Body of pancreas (tissue), 4 donors: ENCODE measurements at regions not wholly inside any gene's neighbourhood (a gene's known extent, or its start where the extent isn't known, plus 50 kb on each side); places are given as distances from the start of the nearest gene placed in this dataset.

Source experiments
- ATAC-seq: fragments of 150-250 bp; one replicate; pipeline ENCODE4 v1.9.1; 2016
- DNase-seq, 4 donors: peaks; one replicate each; pipeline ENCODE4 v3.0.0-alpha.2; 2019
- H3K27ac ChIP-seq, 4 donors: fragments of 200-600 bp; sonication (generic); 1 replicate in 3 of 4; 2 replicates in 1 of 4; pipeline versions ENCODE4 v1.5.1 to v1.6.1; 2016 to 2019; ENCODE audit warnings: mild to moderate bottlenecking in 1 of 4, mixed read lengths in 1 of 4, moderate library complexity in 1 of 4
- H3K27me3 ChIP-seq, 2 donors: fragments of 200-600 bp; sonication (generic); one replicate each; pipeline ENCODE4 v1.6.0; 2016; ENCODE audit warnings: mild to moderate bottlenecking in 1 of 2
- H3K36me3 ChIP-seq, 2 donors: fragments of 200-600 bp; sonication (generic); replicated peaks in 1 of 2; 2 replicates each; pipeline ENCODE4 v1.5.1; 2016; ENCODE audit warnings: low read depth in 2 of 2; ENCODE audit not compliant: insufficient read depth in 1 of 2
- H3K4me1 ChIP-seq: fragments of 200-600 bp; sonication (generic); one replicate; pipeline ENCODE4 v1.6.0; 2016
- H3K4me3 ChIP-seq, 2 donors: fragments of 200-600 bp; sonication (generic); 1 replicate in 1 of 2; 2 replicates in 1 of 2; pipeline ENCODE4 v1.5.1; 2016 to 2019
- H3K9me3 ChIP-seq, 3 donors: fragments of 200-600 bp; sonication (generic); 1 replicate in 2 of 3; 2 replicates in 1 of 3; pipeline ENCODE4 v1.5.1; 2016
- POLR2A ChIP-seq, 3 donors: fragments of 450-650 bp; IDR thresholded peaks; one replicate each; pipeline ENCODE4 v1.6.1; 2016; ENCODE audit warnings: antibody characterized with exemption in 3 of 3, mild to moderate bottlenecking in 2 of 3
- WGBS, 2 donors: methylation state at CpG; one replicate each; pipeline ENCODE4 v1.1.5; 2017; 5-methylcytosine and 5-hydroxymethylcytosine counted together
- intact Hi-C: fragments of 100-400 bp; cut with DNase I; formaldehyde crosslinking; loops from one replicate; pipeline ENCODE4 v1.15.1; 2023
- TF ChIP-seq, protein P1 (sequence below), 7 experiments: fragments of 450-650 bp in 4 of 7; fragments of 200-600 bp in 3 of 7; sonication (generic) in 3 of 7; IDR thresholded peaks; one replicate each; pipeline ENCODE4 v1.5.1; 2016 to 2019; ENCODE audit warnings: antibody characterized with exemption in 7 of 7

- DNase-seq, result no peak
- TF ChIP-seq, protein P1, sequence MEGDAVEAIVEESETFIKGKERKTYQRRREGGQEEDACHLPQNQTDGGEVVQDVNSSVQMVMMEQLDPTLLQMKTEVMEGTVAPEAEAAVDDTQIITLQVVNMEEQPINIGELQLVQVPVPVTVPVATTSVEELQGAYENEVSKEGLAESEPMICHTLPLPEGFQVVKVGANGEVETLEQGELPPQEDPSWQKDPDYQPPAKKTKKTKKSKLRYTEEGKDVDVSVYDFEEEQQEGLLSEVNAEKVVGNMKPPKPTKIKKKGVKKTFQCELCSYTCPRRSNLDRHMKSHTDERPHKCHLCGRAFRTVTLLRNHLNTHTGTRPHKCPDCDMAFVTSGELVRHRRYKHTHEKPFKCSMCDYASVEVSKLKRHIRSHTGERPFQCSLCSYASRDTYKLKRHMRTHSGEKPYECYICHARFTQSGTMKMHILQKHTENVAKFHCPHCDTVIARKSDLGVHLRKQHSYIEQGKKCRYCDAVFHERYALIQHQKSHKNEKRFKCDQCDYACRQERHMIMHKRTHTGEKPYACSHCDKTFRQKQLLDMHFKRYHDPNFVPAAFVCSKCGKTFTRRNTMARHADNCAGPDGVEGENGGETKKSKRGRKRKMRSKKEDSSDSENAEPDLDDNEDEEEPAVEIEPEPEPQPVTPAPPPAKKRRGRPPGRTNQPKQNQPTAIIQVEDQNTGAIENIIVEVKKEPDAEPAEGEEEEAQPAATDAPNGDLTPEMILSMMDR (IDR thresholded peaks at IDR 0.05), result no peak
These were observed 567.4 kb downstream of the INHBA start for GRCh38 chr7:41135511-41135910.

DNA sequence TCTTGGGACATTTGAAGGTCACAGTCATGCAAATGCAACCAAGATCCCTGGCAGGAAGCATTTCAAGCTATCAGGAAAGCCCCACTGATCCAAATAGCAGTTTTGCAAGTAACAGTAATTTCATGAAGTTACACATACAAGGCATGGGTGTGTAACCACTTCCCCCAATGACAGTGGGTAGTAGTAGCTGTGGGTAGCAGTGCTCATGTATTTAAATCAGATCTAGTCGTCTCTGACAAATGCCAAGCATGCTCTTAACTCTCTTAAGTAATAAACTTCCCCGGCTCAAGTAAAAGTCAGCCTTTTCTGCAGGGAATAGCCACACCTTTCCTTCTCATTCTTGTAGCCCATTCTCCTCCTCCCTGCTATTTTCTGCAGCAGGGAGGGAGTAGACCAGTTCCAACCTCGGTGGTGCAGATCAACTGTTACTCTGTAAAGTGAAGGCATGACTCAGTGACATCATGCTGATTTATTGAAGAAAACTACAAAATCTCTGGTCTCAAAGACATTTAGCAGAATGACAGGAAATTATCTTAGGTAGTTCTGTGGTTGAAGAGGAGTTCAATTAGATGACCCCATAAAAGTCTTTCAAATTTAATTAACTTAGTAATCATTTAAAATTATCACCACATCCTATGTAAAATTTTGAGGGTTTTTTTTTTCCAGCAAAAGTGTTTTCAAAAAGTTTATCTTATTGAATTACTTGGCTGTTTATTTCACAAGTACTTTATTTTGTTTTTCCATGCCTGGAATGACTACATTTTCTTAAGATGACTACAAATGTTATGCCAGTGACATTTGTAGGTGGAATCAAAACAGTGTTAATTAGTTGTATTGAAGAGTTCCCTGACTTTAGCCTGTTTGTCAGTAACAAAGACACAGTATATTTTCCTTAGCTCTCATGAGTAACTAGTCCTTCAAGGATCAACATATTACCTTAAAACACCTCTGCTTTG is 568.3 kb downstream of the INHBA start:
- H3K4me3 ChIP-seq, result no peak overlapping the region
- no peaks in the 10 kb centered on the region for H3K36me3 ChIP-seq
- no peaks in the 10 kb centered on the region for H3K4me1 ChIP-seq
- DNase-seq (no peak), ATAC-seq (no peak)
- no peak for TF ChIP-seq POLR2A (IDR thresholded peaks at IDR 0.05)
- TF ChIP-seq, protein P1 (IDR thresholded peaks at IDR 0.05), result no peak
- H3K9me3 ChIP-seq, result no peaks in the 10 kb centered on the region
- no peaks in the 10 kb centered on the region for H3K27me3 ChIP-seq
- intact Hi-C loops, result no loop called here
- WGBS, 2 donors, result 34 to 43% methylated on average over 3 of the region's 3 CpGs
- no peak overlapping the region for H3K27ac ChIP-seq

More at GRCh38 chr7:41135511-41135910, 567.4 kb downstream of the INHBA start:
- Histone ChIP-seq H3K4me3 (no peak overlapping the region), H3K9me3 (no peaks in the 10 kb centered on the region), H3K4me1 (no peaks in the 10 kb centered on the region), H3K36me3 (no peaks in the 10 kb centered on the region), H3K27ac (no peak overlapping the region), H3K27me3 (no peaks in the 10 kb centered on the region)
- WGBS, 2 donors, result 77 to 81% methylated on average over 5 to 6 of the region's 6 CpGs
- ATAC-seq, result no peak
- intact Hi-C loops, result no loop called here

- intact Hi-C loops, result no loop called here
- Histone ChIP-seq H3K9me3 (no peaks in the 10 kb centered on the region), H3K27me3 (no peaks in the 10 kb centered on the region), H3K36me3 (no peaks in the 10 kb centered on the region), H3K4me1 (no peaks in the 10 kb centered on the region), H3K4me3 (no peak overlapping the region), H3K27ac (no peak overlapping the region)
- TF ChIP-seq, protein P1 (IDR thresholded peaks at IDR 0.05), result no peak
- no peak for TF ChIP-seq POLR2A (IDR thresholded peaks at IDR 0.05)
- ATAC-seq (no peak), DNase-seq (no peak)
- 59 to 67% methylated on average over 10 of the region's 10 CpGs for WGBS, 2 donors
These were observed 569.1 kb downstream of the INHBA start for GRCh38 chr7:41133690-41134299.

DNA sequence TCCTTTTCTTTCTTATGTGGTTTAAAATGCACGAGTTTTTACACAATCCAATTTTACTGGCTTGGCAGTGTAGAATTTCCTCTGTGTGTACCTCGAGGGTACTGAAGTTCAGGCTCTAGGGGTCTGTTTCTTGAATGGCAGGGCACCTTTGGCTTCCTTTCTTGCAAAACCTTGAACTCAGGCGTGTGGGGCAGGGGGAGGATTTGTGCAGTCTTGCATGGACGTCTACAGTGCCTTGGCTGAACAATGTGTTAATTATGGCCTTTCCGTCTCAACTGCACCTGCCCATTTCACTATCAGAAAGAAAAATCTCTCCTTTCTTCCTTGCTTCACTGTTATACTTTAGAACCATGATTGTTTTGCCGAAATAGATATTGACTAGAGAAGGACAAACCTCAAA is 570.9 kb downstream of the INHBA start:
- no peaks in the 10 kb centered on the region for H3K9me3 ChIP-seq
- no peak overlapping the region for H3K4me3 ChIP-seq
- DNase-seq, result no peak
- no peaks in the 10 kb centered on the region for H3K27me3 ChIP-seq
- WGBS, 2 donors, result 45 to 48% methylated on average over 6 of the region's 6 CpGs
- H3K36me3 ChIP-seq, result no peaks in the 10 kb centered on the region
- TF ChIP-seq, protein P1 (IDR thresholded peaks at IDR 0.05), result no peak
- TF ChIP-seq POLR2A (IDR thresholded peaks at IDR 0.05), result no peak
- H3K4me1 ChIP-seq, result no peaks in the 10 kb centered on the region
- no peak overlapping the region for H3K27ac ChIP-seq
- ATAC-seq, result no peak
- intact Hi-C loops, result no loop called here
